ENCODE measurements at regions not wholly inside any gene's neighbourhood (a gene's known extent, or its start where the extent isn't known, plus 50 kb on each side); places are given as distances from the start of the nearest gene placed in this dataset.
A peak's percentile ranks its signal among the peaks of the same experiment; 100 is the strongest.

DNA sequence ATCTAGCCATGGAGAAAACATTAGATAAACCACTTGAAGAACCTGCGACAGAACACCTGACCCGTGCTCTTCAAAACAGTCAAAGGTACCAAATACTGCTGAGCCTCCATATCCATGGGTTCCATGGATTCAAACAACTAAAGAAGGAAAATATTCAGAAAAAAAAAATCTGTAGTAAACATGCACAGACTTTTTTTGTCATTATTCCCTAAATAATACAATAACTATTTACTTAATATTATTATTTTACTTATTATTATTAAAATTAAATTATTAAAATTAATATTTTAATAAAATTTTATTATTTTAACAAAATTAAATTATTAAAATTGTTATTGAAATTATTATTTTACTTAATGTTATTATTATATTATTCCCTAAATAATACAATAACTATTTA is 101.0 kb upstream of the PDE1C start:
- ChIA-PET CTCF (no interaction called here), POLR2A (no interaction called here)
- DNase-seq (ENCODE audit: low read depth, low spot score), result no peak
- no peak overlapping the region for H3K4me3 ChIP-seq (ENCODE audit: low read depth, low read length)
- TF ChIP-seq, protein P1, sequence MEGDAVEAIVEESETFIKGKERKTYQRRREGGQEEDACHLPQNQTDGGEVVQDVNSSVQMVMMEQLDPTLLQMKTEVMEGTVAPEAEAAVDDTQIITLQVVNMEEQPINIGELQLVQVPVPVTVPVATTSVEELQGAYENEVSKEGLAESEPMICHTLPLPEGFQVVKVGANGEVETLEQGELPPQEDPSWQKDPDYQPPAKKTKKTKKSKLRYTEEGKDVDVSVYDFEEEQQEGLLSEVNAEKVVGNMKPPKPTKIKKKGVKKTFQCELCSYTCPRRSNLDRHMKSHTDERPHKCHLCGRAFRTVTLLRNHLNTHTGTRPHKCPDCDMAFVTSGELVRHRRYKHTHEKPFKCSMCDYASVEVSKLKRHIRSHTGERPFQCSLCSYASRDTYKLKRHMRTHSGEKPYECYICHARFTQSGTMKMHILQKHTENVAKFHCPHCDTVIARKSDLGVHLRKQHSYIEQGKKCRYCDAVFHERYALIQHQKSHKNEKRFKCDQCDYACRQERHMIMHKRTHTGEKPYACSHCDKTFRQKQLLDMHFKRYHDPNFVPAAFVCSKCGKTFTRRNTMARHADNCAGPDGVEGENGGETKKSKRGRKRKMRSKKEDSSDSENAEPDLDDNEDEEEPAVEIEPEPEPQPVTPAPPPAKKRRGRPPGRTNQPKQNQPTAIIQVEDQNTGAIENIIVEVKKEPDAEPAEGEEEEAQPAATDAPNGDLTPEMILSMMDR (IDR thresholded peaks at IDR 0.05; ENCODE audit: insufficient read depth, low read length, missing control alignments), result no peak

GRCh38 chr7:32170838-32171237 is 100.6 kb upstream of the PDE1C start:
- TF ChIP-seq, protein P1 (IDR thresholded peaks at IDR 0.05; ENCODE audit: insufficient read depth, low read length, missing control alignments), result no peak
- H3K4me3 ChIP-seq (ENCODE audit: low read depth, low read length), result no peak overlapping the region
- ChIA-PET POLR2A (no interaction called here), CTCF (interaction anchor here (1.1 kb wide), 1 partner anchor 35 kb away, joined by 3 read pairs; no protein-coding TSS in a partner anchor)
- DNase-seq (ENCODE audit: low read depth, low spot score), result no peak

DNA sequence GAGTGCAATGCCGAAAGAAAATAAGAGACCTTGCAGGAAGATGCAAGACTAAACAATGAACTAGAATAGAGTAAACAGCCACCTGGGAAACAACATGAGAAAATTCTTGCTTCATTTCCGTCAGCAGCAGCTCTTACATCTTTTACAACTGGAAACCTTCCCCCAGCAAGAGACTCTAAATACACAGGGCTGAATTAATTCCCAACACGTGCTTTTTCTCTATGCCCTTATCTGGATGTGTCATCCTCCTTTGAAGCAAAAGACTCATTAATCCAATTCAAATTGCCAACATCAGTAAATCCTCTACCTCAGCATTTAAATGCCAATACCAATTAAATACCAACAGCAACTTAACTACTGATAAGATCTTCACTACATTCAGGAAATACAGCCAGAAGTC is 99.0 kb upstream of the PDE1C start:
- no peak for DNase-seq (ENCODE audit: low read depth, low spot score)
- H3K4me3 ChIP-seq (ENCODE audit: low read depth, low read length), result no peak overlapping the region
- TF ChIP-seq, protein P1 (IDR thresholded peaks at IDR 0.05; ENCODE audit: insufficient read depth, low read length, missing control alignments), result no peak
- ChIA-PET CTCF (interaction anchor here (0.7 kb wide), 1 partner anchor 245 kb away, joined by 3 read pairs; no protein-coding TSS in a partner anchor), POLR2A (no interaction called here)

- H3K4me3 ChIP-seq (ENCODE audit: low read depth, low read length), result no peak overlapping the region
- CTCF ChIA-PET, result interaction anchor here (0.7 to 5.7 kb wide), 4 partner anchors 37 to 143 kb away, joined by 3 to 28 read pairs (median 5); no protein-coding TSS in a partner anchor
- POLR2A ChIA-PET, result no interaction called here
- no peak for DNase-seq (ENCODE audit: low read depth, low spot score)
- TF ChIP-seq, protein P1 (IDR thresholded peaks at IDR 0.05; ENCODE audit: insufficient read depth, low read length, missing control alignments), result no peak
Measured at GRCh38 chr7:32167815-32168214, 97.6 kb upstream of the PDE1C start.

DNA sequence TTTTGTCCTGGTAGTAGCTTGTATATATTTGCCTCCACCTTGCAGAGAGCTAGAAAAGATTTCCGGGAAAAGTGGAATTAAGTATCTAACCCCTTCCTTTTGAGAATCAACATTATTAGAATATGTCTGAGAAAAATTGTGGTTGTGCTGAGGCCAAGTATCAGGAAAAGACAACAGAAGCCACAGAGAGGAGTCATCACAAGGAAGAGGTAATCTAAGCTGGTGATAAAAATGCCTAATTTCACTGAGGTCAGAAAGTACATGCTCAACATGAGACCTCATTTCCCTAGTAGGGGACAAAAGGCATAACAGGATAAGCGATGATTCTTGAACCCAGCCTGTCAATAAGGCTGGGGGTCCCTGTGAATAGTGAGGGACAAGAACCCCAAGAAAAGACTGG is 97.0 kb upstream of the PDE1C start:
- ChIA-PET CTCF (interaction anchor here (0.7 to 5.8 kb wide), 8 partner anchors 24 to 422 kb away, joined by 3 to 41 read pairs (median 3); no protein-coding TSS in a partner anchor), POLR2A (no interaction called here)
- no peak for DNase-seq (ENCODE audit: low read depth, low spot score)
- no peak overlapping the region for H3K4me3 ChIP-seq (ENCODE audit: low read depth, low read length)
- TF ChIP-seq, protein P1 (IDR thresholded peaks at IDR 0.05; ENCODE audit: insufficient read depth, low read length, missing control alignments), result no peak

DNA sequence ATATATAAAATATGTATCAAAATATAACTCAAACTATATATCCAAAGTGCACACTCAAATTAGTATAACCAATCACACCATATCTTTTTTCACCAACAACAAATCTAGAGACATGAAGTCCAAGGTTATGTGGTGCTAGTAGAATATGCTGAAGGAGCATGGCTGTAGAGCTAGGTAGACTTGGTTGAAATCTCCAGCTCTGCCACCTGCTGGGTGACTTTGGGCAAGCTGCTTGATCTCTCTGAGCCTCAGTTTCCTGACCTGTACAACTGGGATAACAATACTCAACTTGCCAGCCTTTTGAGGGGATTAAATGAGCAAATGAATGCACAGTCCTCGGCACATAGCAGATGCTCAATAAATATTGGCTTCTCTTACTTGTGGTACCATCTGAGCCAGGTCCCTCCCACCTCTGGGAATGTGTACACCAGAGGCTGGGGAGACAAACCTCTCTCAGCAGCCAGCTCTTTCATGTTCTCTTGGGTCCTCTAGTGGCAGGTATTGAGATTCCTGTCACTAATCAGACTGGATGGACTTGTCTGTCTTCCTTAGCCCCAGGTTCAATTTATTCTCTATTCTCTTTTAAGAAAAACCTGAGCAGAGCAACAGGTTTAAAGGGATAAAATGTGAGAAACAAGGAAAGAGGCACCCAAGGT is 94.3 kb upstream of the PDE1C start:
- ChIA-PET CTCF (interaction anchor here (0.6 to 5.8 kb wide), 35 partner anchors 10 to 419 kb away, joined by 3 to 41 read pairs (median 4); partner anchors contain the start of gene PDE1C), POLR2A (interaction anchor here (0.5 kb wide), 1 partner anchor 122 kb away, joined by 3 read pairs; no protein-coding TSS in a partner anchor)
- no peak for DNase-seq (ENCODE audit: low read depth, low spot score)
- TF ChIP-seq, protein P1 (IDR thresholded peaks at IDR 0.05; ENCODE audit: insufficient read depth, low read length, missing control alignments), result peak; percentile 60
- H3K4me3 ChIP-seq (ENCODE audit: low read depth, low read length), result no peak overlapping the region

Measured in AG04449 (cell line).